ENCODE measurements at regions not wholly inside any gene's neighbourhood (a gene's known extent, or its start where the extent isn't known, plus 50 kb on each side); places are given as distances from the start of the nearest gene placed in this dataset.

GRCh38 chr4:14924076-14924811 is 78.0 kb upstream of the CPEB2 start:
- intact Hi-C loops (cut with DNase I), result no loop called here
- DNase-seq, result no peak
- ATAC-seq, result no peak

- no peak for DNase-seq
- intact Hi-C loops (cut with DNase I), result no loop called here
- ATAC-seq, result no peak
These were observed 77.4 kb upstream of the CPEB2 start for GRCh38 chr4:14924812-14925344.

- DNase-seq (no peak), ATAC-seq (no peak)
- intact Hi-C loops (cut with DNase I), result no loop called here
These were observed 76.8 kb upstream of the CPEB2 start for GRCh38 chr4:14925471-14925870.

GRCh38 chr4:14926368-14926767 is 75.9 kb upstream of the CPEB2 start:
- peak in 1 of 2 donors; percentile 55 for ATAC-seq
- intact Hi-C loops (cut with DNase I), result no loop called here
- no peak for DNase-seq

- ATAC-seq, result no peak
- DNase-seq, result no peak
- intact Hi-C loops (cut with DNase I), result no loop called here
These were observed 74.2 kb upstream of the CPEB2 start for GRCh38 chr4:14928035-14928434.

- intact Hi-C loops (cut with DNase I), result no loop called here
- DNase-seq (no peak), ATAC-seq (no peak)
These were observed 72.6 kb upstream of the CPEB2 start for GRCh38 chr4:14929669-14930068.

GRCh38 chr4:14934704-14935390 is 67.4 kb upstream of the CPEB2 start:
- intact Hi-C loops (cut with DNase I), result no loop called here
- no peak for ATAC-seq
- DNase-seq, result no peak

- ATAC-seq (no peak), DNase-seq (no peak)
- intact Hi-C loops (cut with DNase I), result no loop called here
These were observed 58.5 kb upstream of the CPEB2 start for GRCh38 chr4:14943749-14944148.

GRCh38 chr4:14952352-14952751 is 49.9 kb upstream of the CPEB2 start:
- intact Hi-C loops (cut with DNase I), result no loop called here
- no peak for ATAC-seq
- DNase-seq, result no peak

Measured in left cardiac atrium (tissue), 4 donors.